GM18508 (cell line): ENCODE measurements at regions not wholly inside any gene's neighbourhood (a gene's known extent, or its start where the extent isn't known, plus 50 kb on each side); places are given as distances from the start of the nearest gene placed in this dataset.
"Not testable (repeated sequence)": the region's sequence is repeated elsewhere in the genome, so short reads cannot be mapped to it uniquely, and the experiment has no call there.

Experiments
- ATAC-seq: cut with Tn5 transposase; IDR thresholded peaks from one replicate; pipeline ENCODE4 v1.9.1; 2021; ENCODE audit warnings: moderate number of reproducible peaks; ENCODE audit not compliant: insufficient read depth, unreplicated experiment

- not testable (repeated sequence) for ATAC-seq
Measured at GRCh38 chr16:72729552-72729951, 318.4 kb downstream of the ZFHX3 start.

GRCh38 chr16:72728516-72728915 lies 319.4 kb downstream of the ZFHX3 start:
- no peak for ATAC-seq

GRCh38 chr16:72727565-72727964 lies 320.4 kb downstream of the ZFHX3 start:
- ATAC-seq: no peak

- ATAC-seq: no peak
Measured at GRCh38 chr16:72725643-72726042, 322.3 kb downstream of the ZFHX3 start.

GRCh38 chr16:72723781-72724180 lies 324.1 kb downstream of the ZFHX3 start:
- ATAC-seq: no peak

- no peak for ATAC-seq
Measured at GRCh38 chr16:72722552-72722951, 325.4 kb downstream of the ZFHX3 start.

- ATAC-seq: no peak
Measured at GRCh38 chr16:72721981-72722380, 325.9 kb downstream of the ZFHX3 start.

- ATAC-seq: no peak
Measured at GRCh38 chr16:72715267-72715666, 332.7 kb downstream of the ZFHX3 start.

GRCh38 chr16:72711823-72712222 lies 336.1 kb downstream of the ZFHX3 start:
- ATAC-seq: no peak

GRCh38 chr16:72705801-72706200 lies 342.1 kb downstream of the ZFHX3 start:
- no peak for ATAC-seq

- no peak for ATAC-seq
Measured at GRCh38 chr16:72704746-72705372, 343.1 kb downstream of the ZFHX3 start.

- no peak for ATAC-seq
Measured at GRCh38 chr16:72689851-72690250, 358.1 kb downstream of the ZFHX3 start.

GRCh38 chr16:72680732-72681131 lies 367.2 kb downstream of the ZFHX3 start:
- no peak for ATAC-seq

GRCh38 chr16:72679856-72680255 lies 368.1 kb downstream of the ZFHX3 start:
- no peak for ATAC-seq

- no peak for ATAC-seq
Measured at GRCh38 chr16:72677662-72678447, 370.1 kb downstream of the ZFHX3 start.

- no peak for ATAC-seq
Measured at GRCh38 chr16:72673118-72673517, 374.8 kb downstream of the ZFHX3 start.

- no peak for ATAC-seq
Measured at GRCh38 chr16:72666267-72666666, 381.7 kb downstream of the ZFHX3 start.

- no peak for ATAC-seq
Measured at GRCh38 chr16:72665701-72666100, 382.2 kb downstream of the ZFHX3 start.

- peak; percentile 97 for ATAC-seq
Measured at GRCh38 chr16:72664509-72665408, 383.2 kb downstream of the ZFHX3 start.

GRCh38 chr16:72664056-72664508 lies 383.8 kb downstream of the ZFHX3 start:
- no peak for ATAC-seq
